AG08395 (cell line): ENCODE measurements at regions not wholly inside any gene's neighbourhood (a gene's known extent, or its start where the extent isn't known, plus 50 kb on each side); places are given as distances from the start of the nearest gene placed in this dataset.
"Not testable (repeated sequence)": the region's sequence is repeated elsewhere in the genome, so short reads cannot be mapped to it uniquely, and the experiment has no call there.

Experiments
- DNase-seq: peaks from one replicate; pipeline ENCODE4 v3.0.0; 2012; ENCODE audit warnings: mixed read lengths, low spot score

GRCh38 chr13:27327633-27328032, 57.0 kb downstream of the RASL11A start:
- DNase-seq, result no peak

- DNase-seq, result no peak
Measured at GRCh38 chr13:27329210-27329609, 58.6 kb downstream of the RASL11A start.

GRCh38 chr13:27334774-27335435, 64.3 kb downstream of the RASL11A start:
- DNase-seq, result no peak

- no peak for DNase-seq
Measured at GRCh38 chr13:27336014-27336673, 65.5 kb downstream of the RASL11A start.

GRCh38 chr13:27338207-27338606, 67.6 kb downstream of the RASL11A start:
- no peak for DNase-seq

- DNase-seq, result no peak
Measured at GRCh38 chr13:27338816-27339215, 68.2 kb downstream of the RASL11A start.

- no peak for DNase-seq
Measured at GRCh38 chr13:27339299-27339698, 68.7 kb downstream of the RASL11A start.

GRCh38 chr13:27341616-27342015, 71.0 kb downstream of the RASL11A start:
- no peak for DNase-seq

- DNase-seq, result no peak
Measured at GRCh38 chr13:27347211-27347772, 76.7 kb downstream of the RASL11A start.

GRCh38 chr13:27348461-27348860, 76.0 kb upstream of the GTF3A start:
- no peak for DNase-seq

DNA sequence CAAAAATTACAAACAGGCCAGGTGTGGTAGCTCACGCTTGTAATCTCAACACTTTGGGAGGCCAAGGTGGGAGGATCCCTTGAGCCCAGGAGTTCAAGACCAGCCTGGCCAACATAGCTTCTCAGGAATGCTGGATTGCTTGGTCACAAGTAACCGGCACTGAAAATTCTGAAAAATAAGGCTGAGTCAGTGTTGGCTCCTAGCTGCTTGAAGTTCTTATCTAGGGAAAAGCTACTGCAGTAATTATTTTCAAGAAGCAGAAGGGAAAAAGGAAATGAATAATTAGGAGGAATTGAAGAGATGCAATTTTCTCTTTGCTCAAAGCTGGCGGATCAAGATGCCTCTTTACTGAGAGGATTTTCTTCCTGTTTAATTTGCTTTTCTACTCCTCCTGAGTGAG, 75.0 kb upstream of the GTF3A start:
- DNase-seq, result no peak

- not testable (repeated sequence) for DNase-seq
Measured at GRCh38 chr13:27350825-27351224, 73.6 kb upstream of the GTF3A start.

GRCh38 chr13:27352698-27353097, 71.7 kb upstream of the GTF3A start:
- DNase-seq, result no peak

DNA sequence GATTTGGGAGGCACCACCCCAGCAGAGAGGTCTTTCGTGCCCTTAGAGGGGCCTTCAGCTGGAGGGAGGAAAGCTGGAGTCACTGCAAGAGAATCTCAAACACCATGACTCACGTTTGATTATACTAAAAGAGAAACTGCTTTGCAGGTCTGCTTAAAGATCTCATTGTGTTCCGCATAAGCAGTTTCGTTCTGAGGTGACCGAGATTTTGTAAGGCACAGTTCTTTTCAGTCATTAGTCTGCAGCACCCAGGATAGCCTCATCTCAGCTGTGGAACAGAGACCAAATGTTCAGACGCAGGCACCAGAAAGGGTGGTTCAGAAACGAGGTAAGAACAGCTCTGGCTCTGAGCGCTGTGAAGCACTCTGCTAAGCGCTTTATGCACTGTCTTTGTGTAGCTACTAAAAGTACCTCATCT, 71.2 kb upstream of the GTF3A start:
- DNase-seq, result peak; percentile 45

DNA sequence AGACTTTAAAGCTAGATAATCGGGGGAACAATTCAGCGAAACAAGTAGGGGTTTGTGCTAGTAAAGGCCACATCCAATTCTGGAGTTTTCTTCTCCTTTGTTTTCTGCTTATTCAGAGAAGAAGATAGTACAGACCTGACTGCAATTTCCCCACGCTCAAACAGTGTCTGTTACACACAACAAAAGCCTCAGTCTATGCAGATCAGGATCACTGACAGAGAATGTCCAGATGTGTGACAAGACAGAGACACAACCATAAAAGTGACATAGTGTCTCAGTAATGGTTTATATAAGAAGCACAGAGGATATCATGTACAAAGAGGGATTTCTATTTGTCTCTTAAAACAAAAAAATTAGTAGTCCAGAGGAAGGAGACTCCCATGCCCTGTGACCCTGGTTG, 70.7 kb upstream of the GTF3A start:
- DNase-seq, result no peak

- peak; percentile 44 for DNase-seq
Measured at GRCh38 chr13:27354379-27354778, 70.0 kb upstream of the GTF3A start.

GRCh38 chr13:27355894-27356293, 68.5 kb upstream of the GTF3A start:
- DNase-seq, result no peak

- no peak for DNase-seq
Measured at GRCh38 chr13:27358420-27358819, 66.0 kb upstream of the GTF3A start.

- DNase-seq, result peak; percentile 83
Measured at GRCh38 chr13:27359199-27359821, 65.1 kb upstream of the GTF3A start.

- DNase-seq, result no peak
Measured at GRCh38 chr13:27360562-27360961, 63.9 kb upstream of the GTF3A start.

DNA sequence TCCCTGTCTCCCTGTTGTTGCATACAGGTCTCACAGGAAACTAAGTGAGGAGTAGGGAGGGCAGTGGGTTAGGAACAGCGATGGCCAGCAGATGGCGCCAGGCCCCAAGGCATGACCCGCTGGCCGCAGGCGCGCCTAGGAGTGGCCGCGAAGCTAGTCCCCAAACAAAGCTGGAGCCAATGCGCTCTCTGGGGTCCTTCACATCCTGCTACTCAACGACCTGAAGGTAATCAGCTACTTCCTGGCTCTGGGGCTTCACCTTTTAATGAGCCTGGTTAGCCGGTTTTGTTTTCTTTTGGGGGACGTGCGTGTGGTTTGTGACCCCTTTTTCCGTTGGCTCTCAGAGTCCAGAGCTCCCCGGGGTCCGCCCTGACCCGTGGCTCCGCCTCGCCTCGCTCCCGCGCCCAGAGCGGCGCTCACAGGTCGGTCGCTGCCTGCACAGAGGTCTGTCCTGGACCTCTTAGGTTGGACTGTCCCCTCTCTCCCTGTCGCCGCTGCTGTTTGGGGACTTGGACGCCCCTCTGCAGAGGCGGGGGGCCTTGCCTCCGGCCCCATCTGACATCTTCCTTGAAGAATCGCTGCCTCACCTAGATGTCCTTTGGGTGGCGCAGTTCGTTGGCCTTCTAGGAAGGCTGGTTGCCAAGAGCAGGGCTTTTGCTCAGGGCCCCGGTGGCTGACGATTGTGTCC, 62.2 kb upstream of the GTF3A start:
- peak; percentile 91 for DNase-seq

DNA sequence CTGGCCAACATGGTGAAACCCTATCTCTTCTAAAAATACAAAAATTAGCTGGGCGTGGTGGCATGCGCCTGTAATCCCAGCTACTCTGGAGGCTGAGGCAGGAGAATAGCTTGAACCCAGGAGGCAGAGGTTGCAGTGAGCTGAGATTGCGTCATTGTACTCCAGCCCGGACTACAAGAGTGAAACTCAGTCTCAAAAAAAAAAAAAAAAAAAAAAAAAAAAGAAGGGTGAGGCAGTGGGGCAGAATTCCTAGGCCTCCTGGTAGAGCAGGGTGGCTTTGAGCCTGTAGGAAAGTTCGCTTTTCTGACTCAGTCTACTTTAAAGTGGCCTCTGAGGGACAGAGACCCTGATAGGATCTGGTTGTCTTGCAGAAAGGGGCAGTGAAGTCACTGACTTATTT, 60.8 kb upstream of the GTF3A start:
- not testable (repeated sequence) for DNase-seq

- DNase-seq, result no peak
Measured at GRCh38 chr13:27367570-27367969, 56.8 kb upstream of the GTF3A start.
